H1 (cell line): ENCODE measurements at regions not wholly inside any gene's neighbourhood (a gene's known extent, or its start where the extent isn't known, plus 50 kb on each side); places are given as distances from the start of the nearest gene placed in this dataset.

Experiments used
- CTCF ChIA-PET: fragments of 300-600 bp; sonication (Branson Sonifier 250); formaldehyde crosslinking; loops from one replicate; lab custom pipeline; 2021; ENCODE audit not compliant: partially characterized antibody; lab: Charles Lee
- POLR2A ChIA-PET: fragments of 300-600 bp; sonication (Branson Sonifier 250); formaldehyde crosslinking; loops from one replicate; lab custom pipeline; 2021; ENCODE audit warnings: inconsistent platforms; ENCODE audit not compliant: partially characterized antibody; lab: Charles Lee
- DNase-seq, 2 experiments: peaks; one replicate each; pipeline versions ENCODE4 v3.0.0 to v3.0.0-alpha.2; 2010 to 2022; ENCODE audit warnings: low spot score in 2 of 2, low read depth in 1 of 2, mixed read lengths in 1 of 2
- FAIRE-seq: peaks from 2 replicates; lab custom pipeline; 2011; peaks lifted over from hg19 to GRCh38; lab: Jason Lieb, UNC
- H2AFZ ChIP-seq: 2 replicates; pipeline ENCODE4 v1.8.1; 2012; ENCODE audit warnings: low read length, inconsistent platforms
- H2AK5ac ChIP-seq: 2 replicates; pipeline ENCODE4 v1.6.1; 2013; ENCODE audit warnings: low read depth, low read length
- H2BK120ac ChIP-seq: replicated peaks from 2 replicates; pipeline ENCODE3; 2013; ENCODE audit warnings: low read depth, low read length, inconsistent platforms
- H2BK12ac ChIP-seq: 2 replicates; pipeline ENCODE4 v1.6.1; 2013; ENCODE audit warnings: low read depth, low read length
- H2BK15ac ChIP-seq: 2 replicates; pipeline ENCODE4 v1.6.1; 2013; ENCODE audit warnings: low read length
- H2BK20ac ChIP-seq: 2 replicates; pipeline ENCODE4 v1.6.1; 2013; ENCODE audit warnings: low read length
- H2BK5ac ChIP-seq: 2 replicates; pipeline ENCODE4 v1.6.1; 2013; ENCODE audit warnings: low read depth, low read length
- H3K14ac ChIP-seq: 2 replicates; pipeline ENCODE4 v1.6.1; 2013; ENCODE audit warnings: inconsistent platforms; ENCODE audit not compliant: insufficient read length
- H3K18ac ChIP-seq: 2 replicates; pipeline ENCODE4 v1.6.1; 2013; ENCODE audit warnings: low read length; ENCODE audit errors: extremely low read depth
- H3K23ac ChIP-seq: 2 replicates; pipeline ENCODE4 v1.6.1; 2013; ENCODE audit warnings: inconsistent platforms; ENCODE audit not compliant: insufficient read length
- H3K23me2 ChIP-seq: 2 replicates; pipeline ENCODE4 v1.6.1; 2013; ENCODE audit warnings: low read depth, low read length
- H3K27ac ChIP-seq: 2 replicates; pipeline ENCODE4 v1.6.1; 2011; ENCODE audit warnings: low read depth, low read length, inconsistent platforms
- H3K27me3 ChIP-seq, 4 experiments: replicated peaks in 1 of 4; 1 replicate in 1 of 4; 2 replicates in 3 of 4; pipeline versions ENCODE4 v1.6.1 to v1.8.1; 2011 to 2013; ENCODE audit warnings: low read length in 3 of 4, mild to moderate bottlenecking in 3 of 4, inconsistent platforms in 2 of 4, mixed read lengths in 2 of 4, moderate library complexity in 1 of 4; ENCODE audit not compliant: control insufficient read depth in 3 of 4, insufficient read depth in 3 of 4; ENCODE audit errors: extremely low read depth in 1 of 4
- H3K36me3 ChIP-seq, 4 experiments: 2 replicates each; pipeline versions ENCODE4 v1.6.1 to v1.8.1; 2011 to 2013; ENCODE audit warnings: mild to moderate bottlenecking in 4 of 4, low read length in 3 of 4, moderate library complexity in 2 of 4, control low read depth in 1 of 4, inconsistent platforms in 1 of 4; ENCODE audit not compliant: insufficient read depth in 4 of 4, control insufficient read depth in 2 of 4
- H3K4ac ChIP-seq: replicated peaks from 2 replicates; pipeline ENCODE3; 2013; ENCODE audit warnings: low read length, low read depth, mixed read lengths, inconsistent platforms; ENCODE audit not compliant: insufficient read length
- H3K4me1 ChIP-seq, 4 experiments: replicated peaks in 1 of 4; 1 replicate in 1 of 4; 2 replicates in 3 of 4; pipeline versions ENCODE4 v1.6.1 to v1.8.1; 2011 to 2013; ENCODE audit warnings: low read length in 3 of 4, inconsistent platforms in 2 of 4, mixed read lengths in 1 of 4; ENCODE audit not compliant: insufficient read depth in 4 of 4, control insufficient read depth in 3 of 4
- H3K4me2 ChIP-seq, 2 experiments: 2 replicates each; pipeline versions ENCODE4 v1.6.1 to v1.8.1; 2011 to 2013; ENCODE audit warnings: low read depth in 2 of 2, low read length in 2 of 2, control low read depth in 1 of 2, inconsistent platforms in 1 of 2, mild to moderate bottlenecking in 1 of 2; ENCODE audit not compliant: insufficient read depth in 1 of 2
- H3K4me3 ChIP-seq, 4 experiments: fragments of 200-600, 300-600 bp in 1 of 4; sonication (generic), shearing (Covaris generic), sonication (Bioruptor Twin) in 1 of 4; 2 replicates each; pipeline versions ENCODE4 v1.5.1 to v1.8.1; 2011 to 2016; ENCODE audit warnings: low read length in 4 of 4, low read depth in 3 of 4, control low read depth in 2 of 4, inconsistent platforms in 2 of 4, mild to moderate bottlenecking in 2 of 4, mixed read lengths in 1 of 4, moderate library complexity in 1 of 4; ENCODE audit not compliant: insufficient read depth in 2 of 4; ENCODE audit errors: extremely low read depth in 1 of 4
- H3K56ac ChIP-seq: replicated peaks from 2 replicates; pipeline ENCODE3; 2013; ENCODE audit warnings: low read depth, mild to moderate bottlenecking, mixed read lengths, low read length, inconsistent platforms; ENCODE audit not compliant: insufficient read length
- H3K79me1 ChIP-seq: 2 replicates; pipeline ENCODE4 v1.6.1; 2013; ENCODE audit warnings: low read depth, low read length, control low read depth
- H3K79me2 ChIP-seq, 2 experiments: 2 replicates each; pipeline versions ENCODE4 v1.6.1 to v1.8.1; 2012 to 2013; ENCODE audit warnings: low read length in 2 of 2, mild to moderate bottlenecking in 2 of 2, inconsistent platforms in 1 of 2; ENCODE audit not compliant: insufficient read depth in 2 of 2, control insufficient read depth in 1 of 2
- H3K9ac ChIP-seq, 4 experiments: replicated peaks in 1 of 4; 1 replicate in 1 of 4; 2 replicates in 3 of 4; pipeline versions ENCODE4 v1.6.1 to v1.8.1; 2011 to 2013; ENCODE audit warnings: low read depth in 3 of 4, low read length in 3 of 4, control low read depth in 2 of 4, mild to moderate bottlenecking in 2 of 4, moderate library complexity in 2 of 4, inconsistent platforms in 1 of 4; ENCODE audit errors: extremely low read depth in 1 of 4
- H3K9me3 ChIP-seq, 2 experiments: 2 replicates each; pipeline versions ENCODE4 v1.6.1 to v1.8.1; 2012 to 2013; ENCODE audit warnings: mild to moderate bottlenecking in 2 of 2, moderate library complexity in 2 of 2, control low read depth in 1 of 2, inconsistent platforms in 1 of 2, low read depth in 1 of 2, low read length in 1 of 2, mixed read lengths in 1 of 2; ENCODE audit not compliant: insufficient read depth in 2 of 2
- H4K20me1 ChIP-seq, 2 experiments: replicated peaks in 1 of 2; 2 replicates each; pipeline versions ENCODE3 to v1.8.1; 2011 to 2013; ENCODE audit warnings: inconsistent platforms in 2 of 2, low read length in 2 of 2, mild to moderate bottlenecking in 1 of 2; ENCODE audit not compliant: insufficient read depth in 2 of 2, control insufficient read depth in 1 of 2
- H4K5ac ChIP-seq: 2 replicates; pipeline ENCODE4 v1.6.1; 2013; ENCODE audit warnings: low read length, low read depth, mixed read lengths, inconsistent platforms; ENCODE audit not compliant: insufficient read length
- H4K8ac ChIP-seq: 2 replicates; pipeline ENCODE4 v1.8.0; 2013; ENCODE audit warnings: mild to moderate bottlenecking, moderate library complexity, low read length, inconsistent platforms; ENCODE audit not compliant: insufficient read depth; ENCODE audit errors: extremely low read depth
- H4K91ac ChIP-seq: replicated peaks from 2 replicates; pipeline ENCODE3; 2013; ENCODE audit warnings: low read length, mixed read lengths, inconsistent platforms; ENCODE audit not compliant: insufficient read length
- CBX5 ChIP-seq: fragments of 300-800, 300-1000 bp; sonication (generic); IDR thresholded peaks from 2 replicates; pipeline ENCODE4 v1.7.1; 2016; ENCODE audit warnings: antibody characterized with exemption, low read length, low read depth
- CTBP2 ChIP-seq: IDR thresholded peaks from 2 replicates; pipeline ENCODE4 v1.7.0; 2011; ENCODE audit warnings: borderline replicate concordance, mild to moderate bottlenecking, moderate library complexity, mixed read lengths, low read length; ENCODE audit not compliant: insufficient read depth, insufficient read length
- GABPA ChIP-seq: IDR thresholded peaks from 2 replicates; pipeline ENCODE4 v1.6.1; 2011; ENCODE audit warnings: mild to moderate bottlenecking, low read length, moderate library complexity, borderline replicate concordance; ENCODE audit not compliant: insufficient read depth
- JUND ChIP-seq: IDR thresholded peaks from 2 replicates; pipeline ENCODE4 v1.6.1; 2011; ENCODE audit warnings: mild to moderate bottlenecking, improper control_type of control experiment, low read length
- POLR2AphosphoS5 ChIP-seq: IDR thresholded peaks from 2 replicates; pipeline ENCODE4 v1.6.1; 2011; ENCODE audit warnings: low read depth, low read length
- RAD21 ChIP-seq, 2 experiments: IDR thresholded peaks in 1 of 2; conservative IDR thresholded peaks in 1 of 2; 2 replicates each; pipeline ENCODE4 v1.6.1; 2011; ENCODE audit warnings: low read depth in 2 of 2, low read length in 2 of 2, improper control_type of control experiment in 1 of 2, inconsistent platforms in 1 of 2, mild to moderate bottlenecking in 1 of 2, moderate library complexity in 1 of 2

DNA sequence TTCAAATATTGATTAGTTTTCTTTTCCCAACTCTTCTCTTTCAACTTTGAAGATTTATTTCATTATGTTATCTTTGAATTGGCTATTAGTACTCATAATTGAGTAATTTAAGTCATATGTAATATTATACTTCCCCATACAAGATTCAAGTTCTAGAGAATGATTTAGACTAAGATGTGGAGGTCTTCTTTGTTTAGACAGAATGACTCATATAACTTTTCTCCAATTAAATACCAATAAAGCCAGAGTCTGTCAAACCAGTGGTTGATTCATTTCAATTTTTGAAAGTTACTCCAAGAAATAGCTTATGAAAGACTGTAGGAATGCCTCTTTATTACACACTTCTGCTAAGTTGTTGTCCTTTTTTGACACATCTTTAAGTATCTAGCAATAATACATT lies 115.8 kb upstream of the SLC35F3 start:
- H2BK5ac ChIP-seq = no peak overlapping the region
- no peak overlapping the region for H4K91ac ChIP-seq
- H3K79me1 ChIP-seq = no peaks in the 10 kb centered on the region
- H2BK20ac ChIP-seq = no peak overlapping the region
- H3K18ac ChIP-seq = no peak overlapping the region
- no peak overlapping the region for H4K5ac ChIP-seq
- H3K27me3 ChIP-seq = no peaks in the 10 kb centered on the region
- no peaks in the 10 kb centered on the region for H3K9me3 ChIP-seq
- FAIRE-seq (no peak), DNase-seq (no peak)
- H3K4ac ChIP-seq = no peak overlapping the region
- no peaks in the 10 kb centered on the region for H4K20me1 ChIP-seq
- CTCF ChIA-PET = interaction anchor here (1.0 kb wide), 1 partner anchor 343 kb away, joined by 3 read pairs; no protein-coding TSS in a partner anchor
- no peak overlapping the region for H2BK120ac ChIP-seq
- no peak overlapping the region for H2AFZ ChIP-seq
- H3K4me3 ChIP-seq = no peak overlapping the region
- no peak overlapping the region for H3K9ac ChIP-seq
- H3K23me2 ChIP-seq = peaks cover 2% of the 10 kb centered on the region; the same call in 1 of the 2 replicates
- no peak overlapping the region for H3K4me2 ChIP-seq
- no peaks in the 10 kb centered on the region for H3K36me3 ChIP-seq
- no peaks in the 10 kb centered on the region for H3K79me2 ChIP-seq
- H3K23ac ChIP-seq = no peak overlapping the region
- H4K8ac ChIP-seq = no peak overlapping the region
- H2AK5ac ChIP-seq = no peak overlapping the region
- H3K27ac ChIP-seq = no peak overlapping the region
- POLR2A ChIA-PET = no interaction called here
- H3K14ac ChIP-seq = no peak overlapping the region
- H2BK12ac ChIP-seq = no peak overlapping the region
- H2BK15ac ChIP-seq = no peak overlapping the region
- H3K4me1 ChIP-seq = no peaks in the 10 kb centered on the region
- H3K56ac ChIP-seq = no peak overlapping the region
- TF ChIP-seq CTBP2 = no peak
- no peak for TF ChIP-seq CBX5
- TF ChIP-seq JUND = no peak
- TF ChIP-seq GABPA = no peak
- TF ChIP-seq RAD21 (IDR thresholded peaks at IDR 0.05 in 1 of 2, conservative IDR thresholded peaks at IDR 0.05 in 1 of 2; ENCODE audit: low read depth in 2 of 2, low read length in 2 of 2) = no peak
- no peak for TF ChIP-seq POLR2AphosphoS5
- TF ChIP-seq, all 59 proteins: peak for 0
